ENCODE measurements at regions not wholly inside any gene's neighbourhood (a gene's known extent, or its start where the extent isn't known, plus 50 kb on each side); places are given as distances from the start of the nearest gene placed in this dataset.

DNA sequence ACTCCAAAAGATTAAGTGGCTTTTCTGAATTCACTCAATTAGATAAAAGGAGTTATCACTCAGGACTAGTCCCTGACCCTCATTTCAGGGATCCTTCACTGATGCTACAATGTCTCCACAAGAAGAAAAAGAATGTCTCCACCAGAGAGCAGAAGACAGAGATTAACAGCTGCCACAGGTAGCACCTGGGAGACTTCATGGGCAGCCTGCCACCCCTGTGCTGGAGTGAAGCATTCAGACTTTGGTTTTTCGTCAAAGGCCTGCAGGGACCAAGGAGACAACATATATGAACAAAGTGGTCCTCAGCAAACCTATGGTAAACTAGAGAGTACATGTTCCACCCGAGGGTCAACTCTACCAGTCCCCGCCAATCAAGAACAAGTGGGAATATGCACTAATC, 197.0 kb upstream of the ACVR2A start:
- no peak for DNase-seq

DNA sequence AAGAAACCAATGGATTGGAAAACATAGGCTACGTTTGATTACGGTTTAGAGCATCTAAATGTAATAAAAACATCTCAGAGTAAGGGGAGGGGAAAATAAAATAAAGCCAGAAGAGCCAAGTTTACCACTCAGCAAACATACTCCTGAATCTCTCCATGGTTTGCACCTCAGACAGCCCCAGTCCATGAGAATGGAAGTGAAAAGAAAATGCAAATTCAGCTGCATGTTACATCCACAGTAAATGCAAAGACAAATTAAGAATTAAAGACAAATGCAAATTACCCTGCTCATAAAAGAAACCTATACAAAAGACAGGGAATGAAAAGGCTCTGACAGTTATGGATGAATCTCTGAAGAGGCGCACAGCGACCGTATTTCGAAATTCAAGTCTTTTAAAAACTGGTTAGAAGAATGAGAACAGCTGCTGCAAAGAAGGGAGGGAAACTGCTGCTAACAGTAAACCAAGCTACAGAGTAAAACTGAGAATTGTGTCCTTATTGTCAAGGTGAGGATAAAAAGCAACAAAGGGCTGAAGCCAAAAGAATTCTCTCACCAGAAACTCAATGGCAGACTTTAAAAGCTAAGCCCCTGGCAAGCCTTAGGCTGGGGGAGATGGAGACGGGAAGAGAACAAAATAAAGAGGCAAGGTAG, 197.9 kb upstream of the ACVR2A start:
- no peak for DNase-seq

DNA sequence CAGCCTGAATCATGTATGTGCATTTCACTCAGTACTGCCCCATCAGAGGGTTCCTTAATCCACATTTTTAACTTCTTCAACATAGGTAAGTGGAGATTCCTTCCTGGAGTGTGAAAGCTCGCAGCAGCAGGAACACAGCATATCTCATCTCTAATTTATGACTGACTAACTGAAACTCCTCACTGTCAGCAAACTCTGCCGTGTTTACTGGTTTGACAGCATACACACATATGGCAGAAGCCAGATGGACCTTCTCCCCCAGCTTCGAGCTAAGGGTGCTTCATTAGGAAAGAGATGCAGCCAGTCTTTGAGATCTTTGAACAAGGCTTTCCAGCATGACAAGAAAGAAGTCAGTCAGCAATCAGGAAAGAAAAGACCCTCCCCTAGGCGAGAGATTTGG, 200.3 kb upstream of the ACVR2A start:
- no peak for DNase-seq

DNA sequence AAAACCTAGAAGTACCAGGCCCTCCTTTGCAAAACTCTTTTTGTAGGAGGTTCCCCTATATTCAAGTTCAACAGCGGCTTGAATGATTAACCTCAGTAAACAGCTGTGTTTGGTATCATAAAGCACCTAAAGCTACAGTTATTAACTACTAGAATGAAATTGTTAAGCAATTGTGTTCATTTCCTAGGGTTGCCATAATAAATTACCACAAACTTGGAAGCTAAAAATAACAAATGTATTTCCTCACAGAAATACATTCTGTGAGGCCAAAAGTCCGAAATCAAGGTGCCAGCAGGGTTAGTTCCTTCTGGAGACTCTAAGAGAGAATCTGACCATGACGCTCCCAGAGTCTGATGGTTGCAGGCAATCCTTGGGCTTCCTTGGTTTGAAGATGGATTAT, 202.1 kb upstream of the ACVR2A start:
- DNase-seq: no peak

DNA sequence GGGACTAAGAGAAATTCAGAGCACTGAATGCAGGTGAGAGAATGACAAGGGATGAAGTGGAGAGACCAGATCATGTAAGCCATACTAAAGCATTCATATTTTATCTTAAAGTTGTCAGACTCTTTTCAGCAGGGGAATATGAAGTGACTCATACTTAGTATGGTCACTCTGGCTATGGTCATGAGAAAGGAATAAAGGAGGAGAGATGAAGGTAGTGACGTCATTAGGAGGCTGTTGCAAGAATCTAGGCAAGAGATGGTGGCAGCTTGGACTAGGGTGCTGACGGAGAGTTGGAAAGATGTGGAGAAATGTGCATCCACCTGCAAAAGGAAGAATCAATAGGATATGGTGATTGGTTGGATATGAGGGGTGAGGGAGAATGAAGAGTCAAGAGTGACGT, 203.2 kb upstream of the ACVR2A start:
- DNase-seq: no peak

DNA sequence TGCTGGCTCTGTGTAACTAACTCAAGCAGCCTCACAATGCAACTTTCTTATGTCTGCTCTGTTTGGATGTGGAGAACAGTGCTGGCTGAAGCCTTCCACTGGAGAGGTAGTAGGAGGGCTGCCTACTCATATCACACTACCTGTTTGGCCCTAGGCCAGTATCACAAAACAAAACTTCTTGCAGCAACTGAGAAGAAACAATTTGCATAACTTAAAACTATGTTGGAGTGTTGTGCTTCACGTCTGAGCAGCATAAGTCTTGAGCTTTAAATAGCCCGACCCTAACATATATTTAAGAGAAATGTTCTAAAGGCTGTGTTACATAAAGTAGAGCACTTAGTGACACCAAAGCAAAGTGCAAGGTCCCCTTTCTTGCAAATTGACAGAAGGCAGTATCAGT, 204.9 kb upstream of the ACVR2A start:
- DNase-seq: no peak

DNA sequence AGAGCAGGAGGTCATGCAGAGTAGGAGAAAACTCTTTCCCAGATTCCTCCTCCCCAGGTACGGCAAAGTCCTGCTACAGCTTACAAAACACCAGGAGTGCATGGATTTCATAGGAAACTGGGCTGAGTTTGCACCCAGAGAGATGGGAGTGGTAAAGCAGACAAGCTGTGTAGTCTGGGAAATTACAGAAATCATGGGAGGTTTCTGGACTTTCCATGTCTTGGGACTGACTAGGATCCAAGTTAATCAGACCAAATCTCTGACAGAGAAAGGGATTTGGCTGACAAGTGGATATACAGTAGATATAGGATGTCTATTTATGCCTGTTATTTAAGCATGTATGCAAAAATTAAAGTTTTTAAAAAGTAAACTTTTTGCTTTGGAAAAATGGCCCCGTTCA, 205.4 kb upstream of the ACVR2A start:
- DNase-seq: no peak

DNA sequence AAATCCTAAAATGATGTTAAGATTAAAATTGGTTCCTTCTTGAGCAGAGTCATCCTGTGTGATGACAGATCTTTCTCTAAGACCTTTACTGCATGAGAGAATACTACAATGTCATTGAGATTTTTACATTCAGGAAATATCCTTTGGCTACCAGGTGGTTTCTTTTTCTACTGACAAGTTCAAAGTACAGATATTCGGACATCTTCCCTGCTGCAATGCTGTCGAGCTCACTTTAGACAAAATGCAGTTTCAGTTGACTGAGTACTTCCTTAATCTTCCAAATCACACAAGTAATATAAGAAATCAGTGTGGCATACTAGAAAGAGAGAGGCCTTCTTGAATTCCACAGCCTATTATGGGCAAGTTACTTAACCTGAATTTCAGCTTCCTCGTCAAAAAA, 207.9 kb upstream of the ACVR2A start:
- DNase-seq: no peak

DNA sequence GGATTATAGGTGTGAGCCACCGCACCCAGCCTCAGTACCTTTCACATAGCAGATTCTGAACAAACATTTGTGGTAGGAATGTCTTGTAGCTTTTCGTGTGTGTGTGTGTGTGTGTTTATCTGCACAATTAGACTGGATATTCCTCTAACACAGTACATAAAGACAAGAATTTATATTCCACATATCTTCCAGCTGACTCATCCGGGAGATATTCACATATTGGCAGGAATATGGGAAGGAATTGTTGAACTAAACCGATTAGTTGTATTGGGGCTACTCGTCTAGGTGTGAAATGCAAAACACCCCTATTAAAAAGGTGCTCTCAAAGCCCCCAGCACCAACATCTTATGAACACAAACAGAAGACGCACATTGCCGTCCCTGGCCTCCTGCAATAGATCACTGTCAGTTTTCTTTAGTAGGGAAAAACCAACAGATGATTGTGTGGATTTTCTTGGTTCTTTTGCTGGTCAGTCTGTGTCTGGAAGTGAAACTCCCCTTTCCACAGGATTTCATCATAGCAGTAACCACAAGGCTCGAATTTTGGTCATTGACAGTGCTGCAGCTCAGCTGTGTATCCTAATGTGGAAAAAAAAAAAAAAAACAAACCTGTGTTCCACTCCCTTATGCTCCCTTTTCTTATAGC, 208.5 kb upstream of the ACVR2A start:
- DNase-seq: no peak

DNA sequence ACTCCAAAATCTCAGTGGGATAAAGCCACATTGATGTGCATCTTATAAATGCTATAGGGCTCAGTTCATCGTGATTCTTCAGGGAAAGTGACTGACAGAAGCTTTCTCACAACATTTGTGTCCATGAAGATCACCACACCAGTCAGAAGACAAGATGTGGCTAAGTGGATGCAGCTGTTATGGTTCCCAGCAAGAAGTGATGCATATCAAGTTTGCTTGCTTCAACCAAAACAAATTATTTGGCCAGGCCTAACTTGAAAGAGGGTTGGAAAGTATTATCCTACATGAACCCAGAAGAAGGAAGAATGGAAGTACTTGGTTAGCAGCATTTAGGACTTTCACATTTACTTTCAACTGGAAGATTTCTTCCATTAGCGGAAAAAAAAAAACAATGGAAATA, 210.0 kb upstream of the ACVR2A start:
- no peak for DNase-seq

DNA sequence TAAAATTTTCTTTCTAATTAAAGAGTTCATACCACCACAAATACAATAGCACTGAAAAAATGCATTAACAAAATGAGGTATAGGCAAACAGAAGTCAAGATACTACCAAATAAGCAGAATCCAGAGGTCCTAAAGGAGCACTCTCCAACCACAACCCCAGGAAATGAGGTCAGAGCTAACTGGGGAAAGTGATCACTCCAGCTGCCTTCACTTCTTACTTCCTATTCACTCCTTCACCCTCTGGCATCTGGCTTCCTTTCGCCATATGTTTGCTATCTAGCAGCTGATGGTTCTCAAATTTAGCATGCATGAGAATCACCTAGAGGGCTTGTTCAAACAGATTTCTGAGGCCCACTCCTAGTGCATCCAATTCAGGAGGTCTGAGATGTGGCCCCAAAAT, 212.6 kb upstream of the ACVR2A start:
- no peak for DNase-seq

DNA sequence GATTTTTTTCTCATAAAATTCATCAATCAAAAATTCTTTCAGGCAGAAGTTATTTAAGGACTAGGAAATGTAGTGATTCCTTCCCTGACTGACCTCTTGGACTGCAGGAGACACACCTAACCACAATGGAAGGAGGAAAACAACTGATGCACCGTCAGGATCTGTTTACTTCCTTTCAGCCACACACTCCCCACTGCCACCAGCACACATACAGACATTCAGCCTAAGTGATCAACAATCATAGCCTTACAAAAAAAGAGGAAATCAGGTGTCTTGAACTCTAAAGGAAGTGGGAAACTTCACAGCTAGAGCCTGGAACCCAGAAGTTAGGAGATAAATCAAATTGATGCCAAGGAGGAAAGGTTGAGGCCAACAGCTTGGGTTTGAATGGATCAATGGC, 213.5 kb upstream of the ACVR2A start:
- no peak for DNase-seq

DNA sequence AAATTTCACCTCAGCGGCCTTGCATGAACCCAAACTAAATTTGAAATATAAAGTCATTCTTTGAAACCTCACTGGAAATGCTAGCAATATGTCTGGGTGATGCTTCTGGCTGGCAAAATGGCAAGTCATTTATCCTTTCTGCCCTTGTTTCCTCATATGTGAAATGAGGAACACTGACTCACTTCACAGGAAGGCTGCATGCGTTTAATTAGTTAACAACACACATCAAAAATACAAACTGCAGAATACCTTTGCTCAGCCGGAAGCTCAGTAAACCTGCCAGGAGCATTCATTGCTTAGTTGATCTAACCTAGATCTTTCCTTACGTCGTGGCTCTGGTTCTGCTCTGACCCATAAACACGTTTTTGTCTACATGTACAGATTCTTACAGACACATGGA, 214.2 kb upstream of the ACVR2A start:
- peak in 1 of 2 donors; percentile 12 for DNase-seq

DNA sequence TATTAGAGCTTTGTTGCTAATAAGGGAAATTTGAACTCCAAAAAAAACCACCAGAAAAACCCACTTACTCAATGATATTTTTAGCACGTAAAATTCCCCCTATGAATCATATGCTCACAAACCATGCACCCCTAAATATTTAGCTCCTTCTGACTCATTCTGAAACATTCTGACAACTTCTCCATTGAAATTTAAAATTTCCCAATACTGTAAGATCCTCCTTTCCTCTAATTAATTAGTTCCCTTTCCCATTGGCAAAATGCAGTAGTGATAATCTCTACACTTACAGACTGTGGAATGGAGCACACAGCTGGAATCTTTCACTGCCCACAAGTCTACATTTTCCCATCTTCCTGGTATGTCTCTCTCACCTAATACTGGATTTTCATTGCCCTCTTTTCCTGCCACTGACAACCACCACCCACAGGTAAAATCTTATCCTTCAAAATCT, 215.8 kb upstream of the ACVR2A start:
- no peak for DNase-seq

DNA sequence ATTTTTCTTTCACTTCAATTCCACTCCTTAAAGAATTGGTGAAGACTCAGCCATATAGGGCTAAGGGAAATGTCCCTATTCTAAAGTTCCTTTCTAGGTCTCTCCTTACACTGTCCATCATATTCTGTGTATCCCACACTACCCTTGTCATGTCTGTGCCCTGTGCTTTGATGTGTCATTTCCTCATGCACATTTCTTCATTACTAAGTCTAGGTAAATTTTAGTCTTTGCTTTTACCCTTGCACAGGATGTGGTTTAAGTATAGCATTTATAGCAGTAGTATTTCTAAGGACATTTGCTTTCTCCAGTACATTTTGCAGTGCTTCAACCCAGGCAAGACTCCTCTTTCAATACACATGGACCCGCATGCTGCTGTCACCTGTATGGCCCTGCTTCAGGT, 221.5 kb upstream of the ACVR2A start:
- no peak for DNase-seq

DNA sequence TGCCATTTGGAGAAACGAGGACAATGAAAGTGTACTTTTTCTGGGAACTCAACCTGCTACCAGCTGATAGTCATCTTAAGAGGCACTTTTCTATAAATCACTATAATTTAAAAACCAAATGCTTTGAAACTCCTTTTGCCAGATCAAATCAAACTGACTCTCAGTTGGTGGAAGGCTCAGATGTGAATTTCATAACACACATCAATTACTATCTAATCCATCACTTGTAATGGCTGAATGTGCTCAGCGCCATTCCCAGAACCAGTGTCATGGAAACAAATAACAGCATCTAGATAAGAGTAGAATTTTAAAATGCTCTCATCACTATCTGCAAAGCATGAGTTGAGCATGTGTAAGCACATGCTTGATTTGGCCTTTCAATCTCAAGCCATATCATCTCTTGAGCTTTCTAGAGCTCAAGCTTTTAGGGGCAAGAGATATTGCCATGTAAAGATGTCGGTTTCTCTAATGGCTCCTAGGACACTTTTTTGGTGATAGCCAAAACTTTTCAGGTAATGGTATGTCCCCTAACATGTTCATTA, 223.1 kb upstream of the ACVR2A start:
- DNase-seq: no peak

DNA sequence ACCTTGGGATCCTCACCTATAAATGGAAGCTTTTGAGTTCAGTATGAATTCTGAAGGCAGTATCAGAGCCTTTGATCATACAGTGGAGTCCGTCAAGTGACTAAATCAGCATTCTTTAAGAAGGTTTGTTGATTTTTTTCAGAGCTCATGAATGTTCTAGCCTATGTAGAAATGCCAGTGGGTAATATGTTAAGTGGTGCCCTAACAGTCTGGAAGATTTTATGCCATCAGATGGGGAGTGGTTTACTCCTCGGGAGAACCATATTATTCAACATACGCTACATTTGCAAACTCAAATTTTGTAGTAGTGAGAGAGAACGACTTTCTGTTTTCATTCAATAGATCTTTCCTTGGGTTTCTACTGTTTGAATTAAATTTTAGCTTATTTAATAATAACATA, 225.0 kb upstream of the ACVR2A start:
- no peak for DNase-seq

DNA sequence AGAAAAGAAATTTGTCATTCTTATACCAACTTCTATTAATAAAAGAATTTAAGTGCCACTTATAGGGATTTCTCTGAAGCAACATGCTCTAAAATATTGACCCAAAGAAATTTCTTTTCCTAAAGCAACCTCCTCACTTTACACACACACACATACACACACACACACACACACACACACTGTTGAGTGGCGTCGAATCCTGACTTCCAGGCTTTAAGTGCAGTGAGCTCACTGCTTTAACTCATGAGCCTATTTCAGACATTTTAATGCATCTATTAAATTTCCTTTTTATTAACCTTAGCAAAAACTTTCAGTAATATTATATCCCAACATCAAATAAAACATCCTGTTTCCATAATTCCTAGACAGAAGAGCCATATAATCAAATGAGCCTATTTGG, 229.1 kb upstream of the ACVR2A start:
- no peak for DNase-seq

DNA sequence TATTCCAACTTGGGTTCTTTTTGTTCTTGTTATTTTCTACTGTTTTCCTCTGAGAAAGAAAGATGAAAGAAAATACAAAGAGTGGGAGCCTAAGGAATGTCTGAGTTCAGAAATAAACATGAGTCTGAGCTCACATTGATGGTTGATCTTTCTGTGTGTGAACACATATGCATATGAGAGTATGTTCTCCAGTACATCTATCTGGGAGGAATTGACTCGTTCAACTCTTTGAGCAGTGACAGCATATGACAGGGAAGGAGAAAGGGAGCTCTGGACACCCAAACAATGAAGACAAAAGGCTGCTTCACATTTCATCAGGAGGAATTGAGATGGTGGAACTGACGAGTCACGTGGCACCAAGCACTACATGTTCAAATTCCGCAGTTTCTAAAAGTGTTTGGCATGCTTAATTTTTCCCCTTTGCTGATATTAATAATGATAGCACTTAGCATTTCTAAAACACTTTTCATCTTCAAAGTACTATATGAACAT, 229.8 kb upstream of the ACVR2A start:
- no peak for DNase-seq

DNA sequence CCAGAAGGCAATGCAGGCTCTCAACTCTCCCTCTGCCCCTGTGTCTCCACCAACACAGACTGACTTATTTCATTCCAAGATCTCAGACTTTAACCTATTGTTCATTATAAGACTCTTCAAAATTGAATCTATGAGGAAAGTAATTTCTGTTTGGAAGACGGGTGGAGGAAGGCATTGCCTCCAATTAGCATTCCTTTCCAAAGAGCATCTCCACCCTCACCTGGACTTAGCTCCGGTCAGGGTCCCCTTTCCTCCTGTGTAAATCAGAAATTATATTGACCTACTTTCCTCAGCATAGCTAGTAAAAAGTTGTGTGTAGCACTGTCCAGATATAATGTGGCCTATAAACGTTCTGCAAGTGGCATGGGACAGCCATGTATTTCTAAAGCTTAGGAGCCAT, 230.4 kb upstream of the ACVR2A start:
- no peak for DNase-seq

DNA sequence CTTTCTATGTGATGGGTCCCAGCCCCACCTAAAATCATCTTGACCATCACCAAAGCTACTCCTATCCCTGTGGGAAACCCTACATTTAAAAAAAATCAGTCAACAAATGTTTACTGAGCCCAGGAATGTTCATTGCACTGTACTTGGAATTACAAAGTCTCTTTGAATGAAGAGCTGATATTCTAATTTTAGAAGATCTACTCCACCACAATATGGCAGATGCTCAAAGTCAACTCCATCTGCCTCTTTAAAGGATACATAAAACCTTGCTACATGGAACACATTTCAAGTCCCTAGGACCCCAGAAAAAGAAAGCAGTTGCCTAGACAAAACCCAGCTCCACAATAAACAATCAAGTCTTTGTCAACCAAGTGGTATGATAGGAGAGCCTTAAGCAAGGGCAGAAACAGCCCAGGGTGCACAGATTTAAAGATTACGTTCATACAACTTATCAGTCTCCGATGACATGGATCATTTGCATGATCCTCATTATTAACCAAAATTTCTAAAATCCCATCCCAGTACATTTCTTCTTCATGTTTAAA, 234.3 kb upstream of the ACVR2A start:
- no peak for DNase-seq

DNA sequence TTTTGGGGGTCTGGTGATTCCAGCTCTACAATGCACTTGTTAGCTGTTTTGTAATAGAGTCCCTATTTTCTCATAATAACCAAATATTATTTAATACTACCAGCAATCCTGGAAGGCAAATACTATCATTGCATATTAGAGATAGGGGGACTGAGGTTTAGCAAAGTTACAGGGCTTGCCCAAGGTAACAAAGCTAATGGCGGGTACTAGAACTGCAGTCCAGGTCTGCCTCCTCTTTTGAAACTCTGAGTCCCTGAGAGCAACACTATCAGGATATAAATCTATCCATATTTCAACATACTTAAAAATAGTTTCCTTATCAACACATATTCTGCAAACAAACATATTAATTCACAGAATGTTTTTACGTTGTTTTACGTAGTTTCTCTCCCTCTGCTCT, 235.5 kb upstream of the ACVR2A start:
- DNase-seq: no peak

DNA sequence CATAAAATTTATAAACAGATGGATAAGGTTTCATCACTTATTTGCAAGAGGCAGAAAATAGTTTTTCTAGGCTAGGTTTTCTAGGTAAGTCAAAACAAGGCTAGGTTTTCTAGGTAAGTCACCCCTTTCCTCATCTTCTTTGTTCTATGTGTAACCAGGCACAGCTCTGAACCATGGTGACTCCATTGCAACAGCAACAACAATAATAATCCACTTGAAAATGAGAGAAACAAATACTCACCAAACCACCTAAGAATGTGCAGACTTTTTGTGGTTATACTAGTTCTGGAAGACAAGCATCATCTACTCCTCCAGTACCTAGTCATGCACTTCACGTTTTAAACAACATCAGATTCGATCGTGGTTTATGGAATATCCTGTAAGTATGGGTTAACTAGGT, 237.4 kb upstream of the ACVR2A start:
- DNase-seq: no peak

DNA sequence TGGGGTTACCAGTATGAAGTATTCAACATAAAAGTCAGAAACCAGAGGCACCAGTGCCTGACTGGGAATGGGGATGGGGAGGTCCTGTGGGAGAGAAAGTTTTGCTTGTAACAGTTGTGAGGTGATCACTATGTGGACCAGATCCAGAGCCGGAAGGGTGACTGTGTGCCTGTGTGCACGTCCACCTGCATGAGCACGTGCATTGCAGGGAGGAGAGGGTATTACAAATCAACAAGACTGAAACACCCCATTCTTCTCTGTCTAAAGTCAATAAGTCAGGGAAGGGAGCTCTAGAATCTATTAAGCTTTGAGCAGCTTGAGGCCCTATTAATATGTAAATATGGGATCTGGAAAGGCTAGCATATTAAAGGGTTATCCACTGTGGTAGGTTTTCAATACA, 241.0 kb upstream of the ACVR2A start:
- no peak for DNase-seq
